ENCODE measurements at regions not wholly inside any gene's neighbourhood (a gene's known extent, or its start where the extent isn't known, plus 50 kb on each side); places are given as distances from the start of the nearest gene placed in this dataset.

- intact Hi-C loops (cut with DNase I), result no loop called here
- Histone ChIP-seq H3K9me3 (peaks cover 0 to 6% (median 0%) of the 10 kb centered on the region in 11 donors), H3K27me3 (no peaks in the 10 kb centered on the region), H3K4me3 (no peak overlapping the region), H3K36me3 (no peaks in the 10 kb centered on the region), H3K4me1 (no peaks in the 10 kb centered on the region), H3K27ac (no peak overlapping the region)
- TF ChIP-seq CTCF (IDR thresholded peaks at IDR 0.05), result no peak
- 48 to 72% methylated on average over 5 of the region's 5 CpGs for WGBS, 2 donors
- ATAC-seq (no peak), DNase-seq (no peak)
These were observed 749.2 kb downstream of the EFNA5 start for GRCh38 chr5:106921567-106921966.

- Histone ChIP-seq H3K36me3 (no peaks in the 10 kb centered on the region), H3K4me3 (no peak overlapping the region), H3K9me3 (no peaks in the 10 kb centered on the region), H3K4me1 (no peaks in the 10 kb centered on the region), H3K27me3 (no peaks in the 10 kb centered on the region), H3K27ac (no peak overlapping the region)
- DNase-seq (no peak), ATAC-seq (no peak)
- intact Hi-C loops (cut with DNase I), result loop anchor here in 1 of 10 donors (10.0 kb wide), 1 partner anchor 764 kb away; the partner anchor contains the start of gene EFNA5
- 87 to 90% methylated on average over 3 of the region's 3 CpGs for WGBS, 2 donors
- no peak for TF ChIP-seq CTCF (IDR thresholded peaks at IDR 0.05)
These were observed 760.3 kb downstream of the EFNA5 start for GRCh38 chr5:106910486-106910885.

- intact Hi-C loops (cut with DNase I), result loop anchor here in 1 of 10 donors (10.0 kb wide), 1 partner anchor 765 kb away; the partner anchor contains the start of gene EFNA5
- DNase-seq (no peak), ATAC-seq (no peak)
- Histone ChIP-seq H3K36me3 (no peaks in the 10 kb centered on the region), H3K9me3 (no peaks in the 10 kb centered on the region), H3K27me3 (no peaks in the 10 kb centered on the region), H3K4me1 (no peaks in the 10 kb centered on the region), H3K27ac (no peak overlapping the region), H3K4me3 (no peak overlapping the region)
- WGBS, 2 donors, result 84 to 86% methylated on average over 1 of the region's 1 CpG
- no peak for TF ChIP-seq CTCF (IDR thresholded peaks at IDR 0.05)
These were observed 761.0 kb downstream of the EFNA5 start for GRCh38 chr5:106909716-106910115.

- no peak for TF ChIP-seq CTCF (IDR thresholded peaks at IDR 0.05)
- no peaks in the 10 kb centered on the region for H3K27me3 ChIP-seq
- H3K36me3 ChIP-seq, result no peaks in the 10 kb centered on the region
- H3K27ac ChIP-seq, result no peak overlapping the region
- H3K4me1 ChIP-seq, result no peaks in the 10 kb centered on the region
- no peak overlapping the region for H3K4me3 ChIP-seq
- intact Hi-C loops (cut with DNase I), result no loop called here
- H3K9me3 ChIP-seq, result no peaks in the 10 kb centered on the region
- ATAC-seq (no peak), DNase-seq (no peak)
These were observed 762.8 kb downstream of the EFNA5 start for GRCh38 chr5:106907979-106908378.
